Tibial nerve (tissue), 4 donors: ENCODE measurements at regions not wholly inside any gene's neighbourhood (a gene's known extent, or its start where the extent isn't known, plus 50 kb on each side); places are given as distances from the start of the nearest gene placed in this dataset.
"Not testable (repeated sequence)": the region's sequence is repeated elsewhere in the genome, so short reads cannot be mapped to it uniquely, and the experiment has no call there.

Source experiments
- DNase-seq, 2 donors: peaks; one replicate each; pipeline ENCODE4 v3.0.0-alpha.2; 2019; ENCODE audit warnings: low spot score in 2 of 2
- H3K27ac ChIP-seq, 4 donors: fragments of 200-600 bp; sonication (generic) in 3 of 4; one replicate each; pipeline ENCODE4 v1.5.1; 2017 to 2019; ENCODE audit warnings: mild to moderate bottlenecking in 1 of 4
- H3K27me3 ChIP-seq, 2 donors: fragments of 200-600 bp; sonication (generic) in 1 of 2; one replicate each; pipeline versions ENCODE4 v1.5.1 to v1.6.0; 2017 to 2019
- H3K36me3 ChIP-seq, 3 donors: fragments of 200-600 bp; sonication (generic); one replicate each; pipeline ENCODE4 v1.5.1; 2018 to 2019
- H3K4me1 ChIP-seq, 4 donors: fragments of 200-600 bp; sonication (generic) in 3 of 4; one replicate each; pipeline ENCODE4 v1.5.1; 2017 to 2019
- H3K4me3 ChIP-seq, 4 donors: fragments of 200-600 bp; sonication (generic) in 3 of 4; one replicate each; pipeline ENCODE4 v1.5.1; 2017 to 2019; ENCODE audit warnings: mild to moderate bottlenecking in 1 of 4, moderate library complexity in 1 of 4
- H3K9me3 ChIP-seq, 4 donors: fragments of 200-600 bp; sonication (generic) in 3 of 4; one replicate each; pipeline ENCODE4 v1.5.1; 2017 to 2019
- EP300 ChIP-seq, 2 donors: sonication (generic); formaldehyde crosslinking; IDR thresholded peaks; one replicate each; pipeline ENCODE4 v1.6.1; 2017; ENCODE audit warnings: antibody characterized with exemption in 2 of 2, mild to moderate bottlenecking in 1 of 2
- POLR2A ChIP-seq, 2 donors: fragments of 450-650 bp; IDR thresholded peaks; one replicate each; pipeline ENCODE4 v1.6.1; 2017; ENCODE audit warnings: antibody characterized with exemption in 2 of 2, mild to moderate bottlenecking in 2 of 2, moderate library complexity in 2 of 2
- WGBS, 2 donors: methylation state at CpG; one replicate each; pipeline ENCODE4 v1.1.5; 2018; 5-methylcytosine and 5-hydroxymethylcytosine counted together
- TF ChIP-seq, protein P1 (sequence below), 5 experiments: fragments of 200-600 bp in 3 of 5; fragments of 450-650 bp in 2 of 5; sonication (generic) in 3 of 5; IDR thresholded peaks; one replicate each; pipeline ENCODE4 v1.5.1; 2016 to 2019; ENCODE audit warnings: antibody characterized with exemption in 5 of 5, mild to moderate bottlenecking in 3 of 5, moderate library complexity in 2 of 5

DNA sequence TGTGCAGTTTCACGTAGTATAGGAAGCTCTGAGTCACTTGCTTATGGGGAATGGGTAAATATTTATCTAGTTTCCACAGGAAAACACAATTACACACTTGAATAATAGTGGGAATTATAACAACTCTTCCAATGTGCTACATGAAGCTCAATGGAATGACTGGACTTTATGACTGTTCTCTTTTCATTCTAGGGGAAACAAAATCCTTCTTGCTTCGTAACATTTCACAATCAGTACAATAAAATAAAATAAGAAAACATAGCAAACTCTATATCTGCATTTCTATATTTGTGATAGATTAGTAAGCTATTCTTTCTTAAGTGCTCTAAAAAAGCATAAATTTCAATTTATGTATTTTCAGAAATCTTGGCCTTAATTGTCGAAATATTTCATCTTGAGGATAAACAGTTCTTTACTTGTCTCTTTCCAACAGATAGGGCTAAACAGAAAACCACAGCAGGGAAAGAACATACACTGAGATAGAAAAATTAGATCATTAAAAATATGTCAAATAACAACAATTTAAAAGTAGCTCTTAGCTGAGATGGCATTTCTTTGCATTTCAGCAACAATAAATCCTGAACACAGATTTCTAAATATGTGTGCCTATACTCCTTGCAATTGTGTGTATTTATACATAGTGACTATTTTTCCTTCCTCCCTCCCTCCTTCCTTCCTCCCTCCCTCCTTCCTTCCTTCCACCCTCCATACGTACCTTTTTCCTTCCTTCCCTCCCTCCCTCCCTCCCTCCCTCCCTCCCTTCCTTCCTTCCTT, 395.5 kb upstream of the KCNMB2 start:
- DNase-seq: no peak
- TF ChIP-seq, protein P1, sequence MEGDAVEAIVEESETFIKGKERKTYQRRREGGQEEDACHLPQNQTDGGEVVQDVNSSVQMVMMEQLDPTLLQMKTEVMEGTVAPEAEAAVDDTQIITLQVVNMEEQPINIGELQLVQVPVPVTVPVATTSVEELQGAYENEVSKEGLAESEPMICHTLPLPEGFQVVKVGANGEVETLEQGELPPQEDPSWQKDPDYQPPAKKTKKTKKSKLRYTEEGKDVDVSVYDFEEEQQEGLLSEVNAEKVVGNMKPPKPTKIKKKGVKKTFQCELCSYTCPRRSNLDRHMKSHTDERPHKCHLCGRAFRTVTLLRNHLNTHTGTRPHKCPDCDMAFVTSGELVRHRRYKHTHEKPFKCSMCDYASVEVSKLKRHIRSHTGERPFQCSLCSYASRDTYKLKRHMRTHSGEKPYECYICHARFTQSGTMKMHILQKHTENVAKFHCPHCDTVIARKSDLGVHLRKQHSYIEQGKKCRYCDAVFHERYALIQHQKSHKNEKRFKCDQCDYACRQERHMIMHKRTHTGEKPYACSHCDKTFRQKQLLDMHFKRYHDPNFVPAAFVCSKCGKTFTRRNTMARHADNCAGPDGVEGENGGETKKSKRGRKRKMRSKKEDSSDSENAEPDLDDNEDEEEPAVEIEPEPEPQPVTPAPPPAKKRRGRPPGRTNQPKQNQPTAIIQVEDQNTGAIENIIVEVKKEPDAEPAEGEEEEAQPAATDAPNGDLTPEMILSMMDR (IDR thresholded peaks at IDR 0.05): no peak
- TF ChIP-seq POLR2A (IDR thresholded peaks at IDR 0.05): no peak
- no peak for TF ChIP-seq EP300 (IDR thresholded peaks at IDR 0.05)
- Histone ChIP-seq H3K36me3 (no peaks in the 10 kb centered on the region), H3K27ac (no peak overlapping the region), H3K9me3 (no peaks in the 10 kb centered on the region), H3K4me1 (no peaks in the 10 kb centered on the region), H3K4me3 (no peak overlapping the region), H3K27me3 (no peaks in the 10 kb centered on the region)
- 57 to 58% methylated on average over 4 of the region's 4 CpGs for WGBS, 2 donors

DNA sequence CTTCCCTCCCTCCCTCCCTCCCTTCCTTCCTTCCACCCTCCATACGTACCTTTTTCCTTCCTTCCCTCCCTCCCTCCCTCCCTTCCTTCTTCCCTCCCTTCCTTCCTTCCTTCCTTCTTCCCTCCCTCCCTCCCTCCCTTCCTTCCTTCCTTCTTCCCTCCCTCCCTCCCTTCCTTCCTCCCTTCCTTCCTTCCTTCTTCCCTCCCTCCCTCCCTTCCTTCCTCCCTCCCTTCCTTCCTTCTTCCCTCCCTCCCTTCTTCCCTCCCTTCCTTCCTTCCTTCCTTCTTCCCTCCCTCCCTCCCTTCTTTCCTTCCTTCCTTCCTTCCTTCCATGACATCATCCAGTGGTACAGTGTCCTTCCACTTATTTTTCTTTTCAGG, 394.9 kb upstream of the KCNMB2 start:
- not testable (repeated sequence) for DNase-seq, H3K9me3 ChIP-seq, H3K4me3 ChIP-seq, H3K27ac ChIP-seq, H3K36me3 ChIP-seq, H3K27me3 ChIP-seq, H3K4me1 ChIP-seq
- no CpG with 5 or more reads among the region's 1 CpG for WGBS, 2 donors

DNA sequence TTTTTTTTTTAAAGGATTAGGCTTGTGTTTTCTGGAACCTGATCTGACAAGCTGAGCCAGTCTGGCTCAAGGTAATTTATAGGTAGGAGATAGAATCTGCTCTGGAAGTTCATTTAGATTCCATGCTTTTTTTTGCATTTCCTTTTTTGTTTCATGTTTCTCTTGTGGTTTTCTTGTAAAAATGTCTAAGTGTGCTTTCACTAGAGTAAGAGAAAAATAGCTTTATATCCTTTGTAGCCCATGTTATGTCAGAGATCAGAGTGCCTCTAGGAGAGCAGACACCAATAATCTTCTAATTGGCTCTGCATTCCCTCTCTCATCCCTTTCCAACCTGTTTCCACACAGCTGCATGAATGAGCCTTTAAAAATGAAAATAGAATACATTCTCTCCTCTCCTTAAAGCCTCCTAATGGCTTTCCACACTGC, 389.8 kb upstream of the KCNMB2 start:
- Histone ChIP-seq H3K9me3 (no peaks in the 10 kb centered on the region), H3K4me3 (no peak overlapping the region), H3K27ac (no peak overlapping the region), H3K36me3 (no peaks in the 10 kb centered on the region), H3K27me3 (no peaks in the 10 kb centered on the region), H3K4me1 (peaks cover 0 to 9% (median 3%) of the 10 kb centered on the region in 4 donors)
- TF ChIP-seq POLR2A (IDR thresholded peaks at IDR 0.05) (no peak), EP300 (IDR thresholded peaks at IDR 0.05) (no peak)
- TF ChIP-seq, protein P1 (IDR thresholded peaks at IDR 0.05): no peak
- DNase-seq: no peak

DNA sequence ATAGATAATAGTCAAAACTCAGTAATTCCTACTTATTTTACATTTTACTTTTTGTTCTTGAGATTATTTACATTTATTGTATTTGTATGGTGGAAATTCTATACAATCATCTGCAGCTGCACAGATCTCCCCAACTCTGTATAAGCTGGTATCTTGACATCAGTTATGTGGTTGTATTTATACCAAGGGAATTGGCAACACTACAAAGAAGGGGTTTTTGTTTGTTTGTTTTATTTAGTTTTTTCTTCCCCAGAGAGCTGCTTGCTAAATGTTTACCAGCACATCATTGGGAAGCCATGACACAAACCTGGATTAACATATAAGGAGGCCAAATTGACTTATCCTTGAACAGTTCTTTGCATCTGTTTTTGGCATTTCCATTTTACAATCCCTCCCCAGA, 389.2 kb upstream of the KCNMB2 start:
- DNase-seq: no peak
- H3K4me3 ChIP-seq: no peak overlapping the region
- H3K27ac ChIP-seq: no peak overlapping the region
- H3K27me3 ChIP-seq: no peaks in the 10 kb centered on the region
- TF ChIP-seq POLR2A (IDR thresholded peaks at IDR 0.05) (no peak), EP300 (IDR thresholded peaks at IDR 0.05) (no peak)
- TF ChIP-seq, protein P1 (IDR thresholded peaks at IDR 0.05): no peak
- no peaks in the 10 kb centered on the region for H3K36me3 ChIP-seq
- H3K9me3 ChIP-seq: no peaks in the 10 kb centered on the region
- H3K4me1 ChIP-seq: peaks cover 0 to 9% (median 3%) of the 10 kb centered on the region in 4 donors

DNA sequence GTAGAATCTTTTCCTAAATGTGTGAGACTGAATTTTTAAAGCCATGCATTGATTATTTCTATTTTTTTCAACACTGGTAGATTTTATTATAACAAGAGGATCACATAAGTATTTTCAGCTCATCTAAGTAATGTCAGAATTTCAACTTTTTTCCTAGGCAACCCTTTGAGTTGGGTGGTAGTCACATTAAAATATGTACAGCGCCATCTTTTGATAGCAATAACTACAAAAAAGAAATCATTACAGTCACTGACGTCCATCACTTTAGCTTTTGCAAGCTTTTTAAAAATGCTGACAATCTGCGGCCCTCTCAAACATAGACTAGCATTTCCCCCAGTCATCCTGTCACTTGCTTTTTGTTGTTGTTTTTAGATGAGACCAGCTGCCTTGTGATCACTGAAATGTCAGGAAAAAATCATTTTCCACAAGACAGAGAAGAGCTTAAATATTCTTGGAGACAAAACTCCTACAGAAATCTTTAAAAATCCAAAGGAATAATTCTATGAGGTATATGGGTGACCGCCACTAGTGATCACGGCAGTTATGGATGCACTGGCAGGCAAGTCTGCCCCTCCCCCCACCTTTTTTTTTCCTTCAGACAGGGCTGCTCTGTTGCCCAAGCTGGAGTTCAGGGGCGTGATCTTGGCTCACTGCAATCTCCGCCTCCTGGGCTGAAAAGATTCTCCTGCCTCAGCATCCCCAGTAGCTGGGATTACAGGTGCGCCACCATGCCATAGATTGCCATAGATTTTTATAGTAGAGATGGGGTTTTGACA, 384.0 kb upstream of the KCNMB2 start:
- Histone ChIP-seq H3K4me3 (no peak overlapping the region), H3K36me3 (no peaks in the 10 kb centered on the region), H3K4me1 (no peaks in the 10 kb centered on the region), H3K27ac (no peak overlapping the region), H3K27me3 (no peaks in the 10 kb centered on the region), H3K9me3 (no peaks in the 10 kb centered on the region)
- TF ChIP-seq EP300 (IDR thresholded peaks at IDR 0.05) (no peak), POLR2A (IDR thresholded peaks at IDR 0.05) (no peak)
- TF ChIP-seq, protein P1 (IDR thresholded peaks at IDR 0.05): no peak
- 71 to 78% methylated on average over 8 of the region's 8 CpGs for WGBS, 2 donors
- DNase-seq: no peak
